ENCODE measurements at regions not wholly inside any gene's neighbourhood (a gene's known extent, or its start where the extent isn't known, plus 50 kb on each side); places are given as distances from the start of the nearest gene placed in this dataset.

DNA sequence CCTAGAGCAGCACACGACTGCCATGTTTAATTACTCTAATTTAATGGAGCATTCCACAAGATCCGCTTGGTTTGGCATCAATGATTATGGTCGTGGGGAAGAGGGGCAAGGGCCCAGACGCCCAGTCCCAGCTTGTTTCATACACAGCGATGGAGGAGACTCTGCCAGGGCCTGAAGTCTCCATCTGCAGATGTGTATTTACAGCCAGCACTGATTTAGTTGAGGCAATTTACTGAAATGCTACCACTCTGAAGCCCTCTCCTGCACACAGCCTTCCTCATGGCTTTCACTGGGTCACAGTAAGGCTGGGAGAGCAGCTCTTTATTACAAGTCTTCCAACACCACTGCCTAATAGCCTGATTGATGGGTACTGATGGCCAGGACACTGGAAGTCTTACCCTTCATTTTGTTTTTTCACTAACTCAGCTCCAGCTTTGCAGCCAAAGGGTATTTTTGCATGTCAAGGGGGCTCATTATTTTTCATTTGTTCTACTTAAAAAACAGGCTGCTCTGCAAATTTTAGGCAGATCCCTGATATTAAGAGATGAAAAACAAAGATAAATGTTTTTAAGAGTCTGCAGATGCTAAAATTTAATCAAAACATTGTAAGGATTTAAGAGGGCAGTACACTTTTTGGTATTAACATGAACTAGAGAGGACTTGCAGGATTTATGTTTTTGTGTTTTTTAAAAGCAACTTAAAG is 236.3 kb downstream of the SIPA1L2 start:
- TF ChIP-seq POLR2A (IDR thresholded peaks at IDR 0.05; ENCODE audit: low read depth, low read length) (no peak), RFX5 (IDR thresholded peaks at IDR 0.05; ENCODE audit: low read depth, low read length) (no peak), CEBPB (IDR thresholded peaks at IDR 0.05; ENCODE audit: low read depth, low read length) (no peak), RCOR1 (IDR thresholded peaks at IDR 0.05; ENCODE audit: insufficient replicate concordance, low read length) (no peak), MAFK (IDR thresholded peaks at IDR 0.05; ENCODE audit: low read depth, low read length) (no peak)
- TF ChIP-seq, protein P1, sequence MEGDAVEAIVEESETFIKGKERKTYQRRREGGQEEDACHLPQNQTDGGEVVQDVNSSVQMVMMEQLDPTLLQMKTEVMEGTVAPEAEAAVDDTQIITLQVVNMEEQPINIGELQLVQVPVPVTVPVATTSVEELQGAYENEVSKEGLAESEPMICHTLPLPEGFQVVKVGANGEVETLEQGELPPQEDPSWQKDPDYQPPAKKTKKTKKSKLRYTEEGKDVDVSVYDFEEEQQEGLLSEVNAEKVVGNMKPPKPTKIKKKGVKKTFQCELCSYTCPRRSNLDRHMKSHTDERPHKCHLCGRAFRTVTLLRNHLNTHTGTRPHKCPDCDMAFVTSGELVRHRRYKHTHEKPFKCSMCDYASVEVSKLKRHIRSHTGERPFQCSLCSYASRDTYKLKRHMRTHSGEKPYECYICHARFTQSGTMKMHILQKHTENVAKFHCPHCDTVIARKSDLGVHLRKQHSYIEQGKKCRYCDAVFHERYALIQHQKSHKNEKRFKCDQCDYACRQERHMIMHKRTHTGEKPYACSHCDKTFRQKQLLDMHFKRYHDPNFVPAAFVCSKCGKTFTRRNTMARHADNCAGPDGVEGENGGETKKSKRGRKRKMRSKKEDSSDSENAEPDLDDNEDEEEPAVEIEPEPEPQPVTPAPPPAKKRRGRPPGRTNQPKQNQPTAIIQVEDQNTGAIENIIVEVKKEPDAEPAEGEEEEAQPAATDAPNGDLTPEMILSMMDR (conservative IDR thresholded peaks at IDR 0.05; ENCODE audit: low read depth, low read length), result no peak
- TF ChIP-seq, protein P2, sequence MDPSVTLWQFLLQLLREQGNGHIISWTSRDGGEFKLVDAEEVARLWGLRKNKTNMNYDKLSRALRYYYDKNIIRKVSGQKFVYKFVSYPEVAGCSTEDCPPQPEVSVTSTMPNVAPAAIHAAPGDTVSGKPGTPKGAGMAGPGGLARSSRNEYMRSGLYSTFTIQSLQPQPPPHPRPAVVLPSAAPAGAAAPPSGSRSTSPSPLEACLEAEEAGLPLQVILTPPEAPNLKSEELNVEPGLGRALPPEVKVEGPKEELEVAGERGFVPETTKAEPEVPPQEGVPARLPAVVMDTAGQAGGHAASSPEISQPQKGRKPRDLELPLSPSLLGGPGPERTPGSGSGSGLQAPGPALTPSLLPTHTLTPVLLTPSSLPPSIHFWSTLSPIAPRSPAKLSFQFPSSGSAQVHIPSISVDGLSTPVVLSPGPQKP (IDR thresholded peaks at IDR 0.05; ENCODE audit: borderline replicate concordance, low read depth, low read length), result no peak

Data from IMR-90 (cell line).